BJ (cell line): ENCODE measurements at regions not wholly inside any gene's neighbourhood (a gene's known extent, or its start where the extent isn't known, plus 50 kb on each side); places are given as distances from the start of the nearest gene placed in this dataset.

Experiments used
- CTCF ChIA-PET: fragments of 350-600 bp; formaldehyde crosslinking; extraction: SDS; loops from one replicate; lab custom pipeline; 2021; ENCODE audit warnings: antibody characterized with exemption, inconsistent platforms; lab: Yijun Ruan, JAX
- POLR2A ChIA-PET: fragments of 300-600 bp; sonication (Branson Sonifier 250); formaldehyde crosslinking; extraction: SDS; loops from one replicate; lab custom pipeline; 2021; ENCODE audit warnings: antibody characterized with exemption; lab: Charles Lee
- DNase-seq: peaks from one replicate; pipeline ENCODE4 v3.0.0-alpha.2; 2011; ENCODE audit warnings: low read depth
- H3K27me3 ChIP-seq: 2 replicates; pipeline ENCODE4 v1.6.0; 2011; ENCODE audit warnings: low read length; ENCODE audit not compliant: control insufficient read depth, insufficient read depth
- H3K36me3 ChIP-seq: 2 replicates; pipeline ENCODE4 v1.5.1; 2011; ENCODE audit warnings: low read length; ENCODE audit not compliant: control insufficient read depth, insufficient read depth
- H3K4me3 ChIP-seq: 2 replicates; pipeline ENCODE4 v1.5.1; 2011; ENCODE audit warnings: low read depth, mild to moderate bottlenecking, control low read depth, low read length
- TF ChIP-seq, protein P1 (sequence below): IDR thresholded peaks from 2 replicates; pipeline ENCODE4 v1.5.1; 2011; ENCODE audit warnings: low read depth, mild to moderate bottlenecking, control low read depth, inconsistent platforms, low read length, moderate library complexity; ENCODE audit not compliant: insufficient read depth

DNA sequence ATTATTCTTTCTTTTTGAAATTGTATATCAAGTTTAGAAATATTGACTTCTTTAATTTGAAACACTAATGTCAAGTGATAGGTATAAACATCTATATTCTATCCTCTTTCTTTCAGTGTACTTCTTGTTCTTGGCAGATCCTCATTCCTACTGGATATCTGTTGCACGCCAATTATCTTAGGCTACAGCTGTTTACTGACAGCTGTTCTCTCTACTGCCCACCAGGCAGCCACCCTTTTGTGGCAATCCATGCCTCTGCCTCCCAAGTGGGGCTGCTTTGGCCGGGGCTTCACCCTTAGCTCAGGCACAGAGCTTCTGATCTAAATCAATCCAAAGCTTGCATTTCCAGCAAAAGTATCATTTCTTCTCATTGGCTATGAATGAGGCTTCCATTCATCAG lies 50.6 kb upstream of the ITSN2 start:
- ChIA-PET CTCF (interaction anchor here (0.6 to 3.4 kb wide), 17 partner anchors 11 to 786 kb away, joined by 3 to 76 read pairs (median 6); no protein-coding TSS in a partner anchor), POLR2A (no interaction called here)
- Histone ChIP-seq H3K4me3 (no peak overlapping the region), H3K27me3 (no peaks in the 10 kb centered on the region), H3K36me3 (no peaks in the 10 kb centered on the region)
- TF ChIP-seq, protein P1, sequence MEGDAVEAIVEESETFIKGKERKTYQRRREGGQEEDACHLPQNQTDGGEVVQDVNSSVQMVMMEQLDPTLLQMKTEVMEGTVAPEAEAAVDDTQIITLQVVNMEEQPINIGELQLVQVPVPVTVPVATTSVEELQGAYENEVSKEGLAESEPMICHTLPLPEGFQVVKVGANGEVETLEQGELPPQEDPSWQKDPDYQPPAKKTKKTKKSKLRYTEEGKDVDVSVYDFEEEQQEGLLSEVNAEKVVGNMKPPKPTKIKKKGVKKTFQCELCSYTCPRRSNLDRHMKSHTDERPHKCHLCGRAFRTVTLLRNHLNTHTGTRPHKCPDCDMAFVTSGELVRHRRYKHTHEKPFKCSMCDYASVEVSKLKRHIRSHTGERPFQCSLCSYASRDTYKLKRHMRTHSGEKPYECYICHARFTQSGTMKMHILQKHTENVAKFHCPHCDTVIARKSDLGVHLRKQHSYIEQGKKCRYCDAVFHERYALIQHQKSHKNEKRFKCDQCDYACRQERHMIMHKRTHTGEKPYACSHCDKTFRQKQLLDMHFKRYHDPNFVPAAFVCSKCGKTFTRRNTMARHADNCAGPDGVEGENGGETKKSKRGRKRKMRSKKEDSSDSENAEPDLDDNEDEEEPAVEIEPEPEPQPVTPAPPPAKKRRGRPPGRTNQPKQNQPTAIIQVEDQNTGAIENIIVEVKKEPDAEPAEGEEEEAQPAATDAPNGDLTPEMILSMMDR, result no peak
- no peak for DNase-seq

DNA sequence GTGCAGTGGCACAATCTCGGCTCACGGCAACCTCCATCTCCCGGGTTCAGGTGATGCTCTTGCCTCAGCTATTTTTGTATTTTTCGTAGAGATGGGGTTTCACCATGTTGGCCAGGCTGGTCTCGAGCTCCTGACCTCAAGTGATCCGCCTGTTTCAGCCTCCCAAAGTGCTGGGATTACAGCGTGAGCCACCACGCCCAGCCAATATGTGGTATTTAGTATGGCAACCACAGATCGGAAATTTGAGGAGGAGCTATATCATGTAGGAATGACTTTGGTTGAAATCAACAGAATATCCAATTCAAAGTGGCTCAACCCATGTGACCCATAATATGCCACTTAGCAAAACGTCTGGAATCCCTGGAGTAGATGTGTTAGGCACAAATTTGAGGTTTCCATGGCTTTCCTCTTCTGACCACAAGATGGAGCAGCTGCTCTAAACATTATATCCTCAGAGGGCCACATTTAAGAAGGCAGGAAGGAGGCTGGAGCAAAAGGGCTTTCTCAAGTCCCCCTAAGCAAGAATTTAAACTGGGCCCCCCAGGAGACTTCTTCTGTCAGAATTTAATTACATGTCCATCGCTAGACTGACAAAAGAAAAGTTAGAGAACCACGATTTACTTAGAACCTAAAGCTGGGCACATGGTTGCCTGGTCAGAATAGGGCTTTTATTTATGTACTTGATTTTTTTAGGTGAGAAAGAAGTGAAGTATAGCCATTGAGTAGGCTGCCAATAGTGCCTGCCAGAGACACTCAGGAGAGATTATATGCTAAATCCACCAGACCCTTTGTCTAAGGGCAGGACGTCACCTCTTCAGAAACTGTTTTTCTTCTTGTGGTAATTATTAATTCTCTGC lies 49.6 kb upstream of the ITSN2 start:
- DNase-seq, result no peak
- ChIA-PET CTCF (interaction anchor here (0.6 to 3.4 kb wide), 30 partner anchors 11 to 787 kb away, joined by 3 to 76 read pairs (median 4); partner anchors contain the start of genes CENPO and PTRHD1), POLR2A (no interaction called here)
- TF ChIP-seq, protein P1, result peak; percentile 81
- Histone ChIP-seq H3K36me3 (no peaks in the 10 kb centered on the region), H3K27me3 (no peaks in the 10 kb centered on the region), H3K4me3 (no peak overlapping the region)
